ENCODE measurements at regions not wholly inside any gene's neighbourhood (a gene's known extent, or its start where the extent isn't known, plus 50 kb on each side); places are given as distances from the start of the nearest gene placed in this dataset.

DNA sequence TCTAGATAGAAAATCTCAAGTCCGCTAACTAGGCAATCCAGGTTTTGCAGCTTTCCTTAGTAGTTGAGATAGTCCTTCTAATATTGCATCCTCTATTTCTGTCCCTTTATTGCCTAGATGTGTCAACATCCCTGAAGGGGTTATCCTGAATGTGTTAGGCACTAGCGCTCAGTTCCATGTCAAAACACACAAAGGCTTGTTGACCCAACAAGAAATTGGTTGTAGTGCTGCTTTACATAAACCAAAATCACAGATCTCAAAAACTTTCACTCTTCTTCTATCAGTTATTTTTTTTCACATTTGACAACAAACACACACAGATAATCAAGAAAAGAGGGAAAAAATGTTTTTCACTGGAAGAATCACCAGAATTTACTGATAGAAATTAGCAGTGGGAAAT lies 51.4 kb upstream of the SOX2 start:
- DNase-seq, result no peak

DNA sequence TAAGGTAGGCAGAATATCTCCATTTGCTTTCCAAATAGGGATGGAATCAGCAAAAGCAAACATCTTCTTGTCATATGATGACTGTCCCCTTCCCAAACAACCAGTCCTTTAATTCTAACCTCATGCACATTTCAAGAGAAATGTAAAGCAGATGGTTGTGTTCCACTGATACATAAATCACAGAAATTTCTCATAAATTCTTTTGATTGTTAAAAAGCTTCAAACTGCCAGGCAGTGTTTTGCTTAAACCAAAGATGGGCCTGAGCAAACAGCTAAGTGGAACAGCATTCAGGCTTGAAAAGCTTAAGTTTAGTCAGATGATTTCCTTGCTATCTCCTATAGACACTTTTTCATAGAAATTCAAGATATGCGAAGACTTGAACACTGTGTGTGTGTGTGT lies 74.3 kb upstream of the SOX2 start:
- DNase-seq, result no peak

DNA sequence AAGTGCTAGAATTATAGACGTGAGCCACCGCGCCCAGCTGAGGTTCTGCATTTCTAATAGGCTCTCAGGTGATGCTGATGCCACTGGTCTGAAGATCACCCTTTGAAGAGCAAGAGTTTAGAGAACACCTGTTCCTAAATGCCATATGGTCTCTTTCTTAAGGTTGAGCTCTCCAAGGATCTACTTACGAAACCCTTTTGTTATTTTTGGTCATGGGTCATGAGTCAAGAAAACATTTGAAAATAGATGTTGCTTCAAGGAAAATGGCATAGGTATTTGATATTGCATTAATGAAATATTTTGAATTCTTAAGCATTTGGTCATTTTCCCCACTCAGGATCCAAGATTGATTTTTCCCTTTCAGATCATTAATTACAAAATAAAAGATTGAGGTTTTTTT lies 74.7 kb upstream of the SOX2 start:
- DNase-seq, result no peak

DNA sequence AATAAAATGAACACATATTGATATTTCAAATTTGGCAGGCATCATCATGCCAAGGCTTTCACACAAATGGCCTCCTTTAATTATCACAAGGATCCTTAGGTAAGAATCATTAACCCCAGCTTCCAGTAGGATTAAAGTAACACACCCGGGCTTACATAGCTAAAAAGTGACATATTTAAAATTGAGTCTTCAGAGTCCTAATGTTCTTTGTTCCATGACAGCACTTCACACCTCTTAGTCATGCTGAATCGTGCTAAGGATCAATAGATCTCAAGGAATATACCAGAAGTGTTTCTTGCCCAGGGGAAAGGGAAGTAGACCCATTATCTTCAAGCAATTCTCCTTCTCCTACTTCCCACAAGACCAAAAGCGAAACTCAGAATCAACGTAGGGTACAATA lies 76.6 kb upstream of the SOX2 start:
- no peak for DNase-seq

DNA sequence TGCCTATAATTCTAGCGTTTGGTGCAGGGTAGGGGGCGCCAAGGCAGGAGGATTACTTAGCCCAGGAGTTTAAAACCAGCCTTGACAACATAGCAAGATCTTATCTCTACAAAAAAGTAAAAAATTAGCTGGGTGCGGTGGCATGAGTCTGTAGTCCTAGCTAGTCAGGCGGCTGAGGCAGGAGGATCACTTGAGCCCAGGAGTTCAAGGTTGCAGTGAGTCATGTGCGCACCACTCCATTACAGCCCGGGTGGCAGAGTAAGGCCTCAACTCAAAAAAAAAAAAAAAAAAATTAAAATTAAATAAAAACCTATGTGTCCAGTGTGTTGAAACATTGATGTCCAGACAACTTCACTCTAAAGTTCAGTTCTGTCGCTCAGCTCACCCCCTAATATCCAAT lies 78.2 kb upstream of the SOX2 start:
- DNase-seq, result no peak

DNA sequence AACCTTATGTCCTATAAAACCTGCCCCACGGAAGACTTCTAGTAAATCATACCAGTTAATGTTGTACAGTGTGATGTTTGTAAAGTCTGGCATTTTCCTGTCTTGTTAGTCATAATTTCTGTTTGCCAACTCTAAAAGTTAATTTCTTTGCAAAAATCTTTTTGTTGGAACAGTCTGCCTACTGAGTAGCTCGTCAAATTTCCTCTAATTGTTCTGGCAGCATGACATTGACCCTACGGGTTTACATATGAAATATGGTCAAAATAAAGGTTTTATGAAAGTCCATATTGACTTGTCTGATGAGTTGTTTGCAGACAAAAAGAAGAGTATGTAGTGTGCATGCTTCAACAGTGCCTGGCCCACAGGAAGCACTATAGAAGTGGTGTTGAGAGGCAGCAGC lies 79.8 kb upstream of the SOX2 start:
- DNase-seq, result peak; percentile 36

DNA sequence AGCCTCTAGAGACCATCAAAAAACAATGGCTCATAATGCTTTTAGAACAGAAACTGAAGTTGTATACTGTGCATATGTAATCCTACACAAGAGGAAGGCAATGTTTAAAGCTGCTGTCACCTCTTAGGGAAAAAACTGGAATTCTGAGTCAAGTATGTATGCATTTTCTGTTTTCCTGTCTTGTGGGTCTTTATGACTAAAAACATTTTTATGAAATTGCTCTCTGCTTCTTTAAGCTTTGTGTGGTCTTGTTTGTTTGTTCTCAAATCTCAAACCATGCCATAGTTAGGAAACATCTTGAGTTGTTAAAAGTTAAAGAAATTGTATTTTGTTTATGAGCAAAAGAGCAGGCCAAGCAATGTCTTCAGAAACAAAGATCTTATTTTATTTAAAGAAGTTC lies 80.9 kb upstream of the SOX2 start:
- no peak for DNase-seq

DNA sequence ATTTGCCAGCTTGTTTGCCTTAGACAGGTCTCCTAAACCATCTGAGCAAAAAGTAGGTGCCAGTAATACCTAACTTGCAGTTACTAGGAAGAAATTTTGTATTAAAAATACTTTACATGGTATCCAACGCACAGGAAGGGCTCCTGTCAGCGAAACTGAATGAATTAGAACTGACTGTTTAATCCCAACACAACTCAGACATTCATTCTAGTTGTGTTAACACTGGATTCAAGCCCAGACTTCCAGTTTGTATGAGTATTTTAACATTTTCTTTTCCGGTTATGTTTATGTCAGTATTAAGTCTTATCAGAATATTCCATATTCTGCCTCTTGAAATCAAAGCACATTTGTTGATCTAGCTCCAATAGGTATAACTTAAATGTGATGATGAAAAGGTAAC lies 82.0 kb upstream of the SOX2 start:
- DNase-seq, result no peak

DNA sequence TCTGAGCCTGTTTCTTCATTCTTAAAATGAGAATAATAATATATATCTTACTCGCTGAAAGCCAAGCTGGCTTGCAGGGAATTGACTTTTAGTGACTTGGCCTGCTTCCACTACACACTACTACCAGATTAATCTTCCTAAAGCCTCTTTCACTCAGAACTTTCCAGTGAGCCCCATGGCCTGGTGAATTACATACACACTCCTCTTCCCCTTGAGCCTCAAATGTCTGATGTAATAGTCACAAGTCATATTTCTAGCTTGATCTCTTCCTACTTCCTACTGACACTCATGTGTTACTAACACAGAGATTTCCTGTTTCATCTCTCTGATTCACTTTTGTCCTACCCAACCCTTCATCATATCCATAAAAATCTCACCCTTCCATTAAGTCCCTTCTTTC lies 82.7 kb upstream of the SOX2 start:
- DNase-seq, result no peak

DNA sequence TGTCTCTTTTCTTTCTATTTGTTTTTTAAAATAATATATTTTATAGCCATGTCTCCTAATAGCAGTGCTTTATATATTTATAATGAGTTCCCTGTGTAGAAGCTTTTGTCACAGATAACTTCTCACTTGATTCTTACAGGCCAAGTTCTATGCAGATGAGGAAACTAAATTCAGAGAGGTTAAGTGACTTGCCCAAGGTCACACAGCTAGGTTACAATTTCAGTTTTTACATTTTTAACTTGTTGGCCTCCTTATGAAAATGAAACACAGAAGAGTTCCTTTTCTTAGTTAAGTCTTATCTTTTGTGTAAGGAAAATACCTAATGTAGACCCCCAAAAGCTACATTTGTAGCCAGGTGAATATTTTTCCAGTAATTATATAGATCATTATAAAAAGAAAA lies 83.3 kb upstream of the SOX2 start:
- no peak for DNase-seq

DNA sequence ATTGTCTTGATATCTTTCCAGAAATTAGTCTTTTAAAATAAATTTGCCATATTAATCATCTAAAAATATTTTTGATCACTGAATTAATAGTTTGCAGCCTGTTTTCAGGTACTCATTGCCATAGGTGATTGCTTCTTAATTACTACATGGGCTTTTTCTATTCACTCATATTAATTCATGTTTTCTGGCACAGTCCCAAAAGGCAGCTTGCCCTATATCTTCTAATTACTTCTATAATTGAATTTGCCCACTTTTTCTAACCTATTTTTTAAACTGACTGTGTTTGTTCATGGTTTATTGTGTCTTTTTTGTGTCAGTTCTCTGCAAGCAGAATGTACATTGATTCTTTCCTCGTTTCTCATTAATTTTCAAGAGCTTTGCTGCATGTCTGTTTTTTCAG lies 85.7 kb upstream of the SOX2 start:
- DNase-seq, result peak; percentile 40

DNA sequence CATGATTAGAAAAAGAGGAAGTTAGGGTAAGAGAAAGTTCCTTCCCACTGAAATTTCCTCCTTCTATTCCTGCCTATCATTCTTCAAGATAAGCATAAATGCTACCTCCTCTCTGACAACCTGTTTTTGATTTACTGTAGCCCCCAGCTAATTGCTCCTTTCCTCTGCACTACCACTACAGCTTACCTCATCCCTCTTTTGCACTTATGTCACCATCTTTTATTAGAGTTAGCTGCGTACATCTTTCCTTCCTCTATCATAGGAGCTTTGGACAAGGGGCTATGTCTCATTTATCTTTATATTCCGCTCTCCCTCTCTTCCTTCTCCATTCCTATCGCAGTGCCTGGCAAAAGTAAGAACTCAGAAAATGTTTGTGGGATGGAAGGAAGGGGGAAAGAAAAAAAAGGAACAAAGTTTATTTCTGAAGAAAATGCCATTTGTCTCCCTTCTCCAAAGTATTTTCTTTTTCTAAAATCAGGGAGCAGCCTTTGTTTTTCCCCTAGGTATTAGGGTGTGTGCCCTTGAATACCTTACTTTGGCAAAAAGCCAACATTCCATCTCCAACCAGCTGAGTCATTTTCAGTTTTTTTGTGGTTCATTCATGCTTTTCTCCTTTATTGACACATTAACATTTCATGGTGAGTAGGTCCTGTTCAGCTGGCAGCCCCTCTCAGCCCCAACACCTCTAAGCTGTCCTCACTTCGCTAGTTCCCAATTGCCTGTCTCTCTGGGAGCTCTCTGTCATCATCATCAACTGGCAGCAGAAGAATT lies 87.6 kb upstream of the SOX2 start:
- DNase-seq, result peak; percentile 69

DNA sequence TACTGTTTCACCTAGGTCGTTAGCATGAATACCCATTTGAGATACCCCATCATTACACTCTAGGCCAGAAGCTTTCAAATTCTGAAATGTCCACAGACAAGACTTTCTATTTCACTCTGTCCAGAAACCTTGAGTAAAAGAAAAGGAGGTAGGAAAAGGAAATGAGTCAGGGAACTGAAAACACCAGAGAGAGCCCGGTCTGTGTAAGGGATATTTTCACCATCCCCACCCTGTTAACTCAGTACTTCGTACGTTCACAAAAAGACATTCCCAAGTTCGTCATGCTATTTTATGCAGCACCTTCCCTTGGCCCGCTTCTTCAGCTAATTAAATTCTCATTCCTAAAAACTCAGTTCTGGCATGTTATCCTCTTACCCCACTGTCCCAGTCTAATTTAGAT lies 89.4 kb upstream of the SOX2 start:
- no peak for DNase-seq

DNA sequence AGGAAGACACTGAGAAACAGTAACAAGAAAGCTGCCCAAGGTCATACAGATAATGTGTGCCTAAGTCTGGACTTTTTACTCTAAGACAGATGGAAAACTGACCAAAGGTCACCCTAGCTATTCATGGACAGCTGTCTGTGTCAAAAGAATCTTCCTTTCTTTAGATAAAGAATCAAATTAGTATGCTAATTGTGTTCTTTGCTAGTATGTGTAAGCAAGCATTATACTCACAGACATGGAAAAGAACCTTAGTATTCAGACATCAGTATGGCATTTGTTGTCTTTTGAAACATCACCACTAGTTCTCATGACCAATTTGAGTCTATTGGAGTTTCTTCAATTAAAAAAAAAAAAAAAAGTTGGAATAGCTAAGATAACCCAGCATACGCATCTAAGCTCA lies 91.8 kb upstream of the SOX2 start:
- DNase-seq, result no peak

DNA sequence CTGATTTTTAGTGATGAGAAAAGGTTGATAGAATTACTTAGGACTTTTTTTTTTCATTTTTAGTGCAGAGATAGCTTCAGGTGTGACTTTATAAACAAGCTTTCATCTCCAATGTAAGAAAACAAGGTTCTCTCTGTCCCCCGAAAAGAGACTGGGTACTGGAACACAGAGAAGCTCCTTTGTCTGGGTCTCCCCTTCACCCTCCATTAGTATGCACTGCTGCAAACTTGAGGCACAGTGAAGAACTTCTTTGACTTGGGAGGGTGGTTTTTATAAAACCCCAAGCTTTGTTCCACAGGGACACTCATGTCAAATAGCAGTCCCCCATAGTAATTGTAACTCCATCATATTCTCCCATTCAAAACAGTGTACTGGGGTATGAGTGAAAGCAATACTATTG lies 93.5 kb upstream of the SOX2 start:
- no peak for DNase-seq

DNA sequence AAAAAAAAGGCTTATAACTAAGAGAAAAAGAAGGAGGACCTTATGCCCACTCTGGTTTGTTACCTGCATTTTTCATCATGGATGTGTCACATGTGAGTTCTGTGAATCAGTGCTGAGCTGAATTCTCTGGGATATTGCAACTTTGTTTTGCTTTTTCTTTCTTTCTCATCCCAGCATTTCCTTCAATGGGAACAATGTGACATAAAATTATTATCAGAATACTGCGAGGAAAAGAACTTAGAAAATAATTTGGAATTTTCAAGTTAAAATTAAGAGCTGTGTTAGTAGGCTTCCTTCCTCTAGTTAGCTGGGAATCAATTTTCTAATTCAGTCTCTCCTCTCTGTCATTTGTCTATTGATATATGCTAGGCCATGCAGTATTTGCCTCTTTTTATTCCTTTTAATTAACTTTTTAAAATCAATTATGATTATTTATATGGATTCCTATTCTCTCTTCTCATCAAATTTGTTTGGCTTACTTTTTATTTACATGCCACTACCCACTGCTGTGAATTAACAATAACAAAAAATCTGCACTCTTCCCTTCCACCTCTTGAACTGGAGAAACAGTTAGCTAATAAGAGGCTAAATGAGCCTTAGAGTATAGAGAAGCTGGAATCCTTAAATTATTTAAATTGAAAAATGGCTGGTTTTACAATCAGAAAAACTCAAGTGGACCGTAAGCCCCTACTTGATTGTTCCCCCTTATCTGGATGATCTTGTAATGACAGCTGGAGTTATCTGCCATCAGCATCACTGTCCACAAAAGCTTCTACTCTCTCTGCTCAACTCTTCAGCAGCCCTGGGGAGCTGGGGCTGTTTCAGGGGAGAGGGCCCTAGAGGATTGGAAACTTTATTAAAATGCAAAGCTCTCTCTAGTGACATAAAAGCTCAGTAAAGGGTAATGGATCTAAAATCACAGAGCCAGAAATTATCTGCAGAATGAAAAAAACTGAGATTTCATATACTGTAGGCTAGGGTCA lies 95.3 kb upstream of the SOX2 start:
- DNase-seq, result no peak

DNA sequence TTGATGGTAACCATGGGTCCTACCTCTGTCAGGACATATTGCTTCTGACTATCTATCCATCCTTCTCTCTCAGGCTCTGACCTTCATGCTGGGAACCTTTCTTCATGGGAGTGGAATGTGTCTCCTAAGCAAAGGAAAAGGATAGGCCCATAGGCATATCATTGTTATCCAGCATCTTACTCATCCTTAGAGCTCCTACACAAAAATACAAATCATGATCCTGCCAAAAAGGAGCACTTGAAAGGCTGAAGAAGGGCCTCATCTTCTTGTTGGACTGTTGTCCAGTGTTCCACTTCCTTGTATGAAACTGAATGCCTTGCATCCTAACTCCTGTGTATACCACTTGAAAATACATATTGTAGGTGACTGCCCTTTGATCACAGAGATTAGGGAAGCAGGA lies 96.1 kb upstream of the SOX2 start:
- DNase-seq, result no peak

DNA sequence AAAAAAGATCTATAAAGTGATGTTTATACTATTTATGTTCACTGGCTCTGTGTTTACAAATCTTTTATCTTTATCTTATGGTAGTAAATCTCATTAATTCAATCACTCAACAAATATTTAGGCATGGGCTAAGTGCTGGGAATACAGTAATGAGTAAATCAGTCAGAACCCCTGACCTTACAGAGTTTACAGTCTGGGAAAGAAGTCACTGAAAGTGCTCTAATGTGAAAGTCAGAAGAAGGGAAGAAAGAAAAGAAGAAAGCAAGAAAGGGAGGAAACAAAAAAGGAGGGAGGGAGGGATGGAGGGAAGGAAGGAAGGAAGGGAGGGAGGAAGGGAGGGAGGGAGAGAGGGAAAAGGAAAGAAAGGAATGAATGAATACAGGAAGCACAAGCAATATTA lies 96.8 kb upstream of the SOX2 start:
- DNase-seq, result no peak

DNA sequence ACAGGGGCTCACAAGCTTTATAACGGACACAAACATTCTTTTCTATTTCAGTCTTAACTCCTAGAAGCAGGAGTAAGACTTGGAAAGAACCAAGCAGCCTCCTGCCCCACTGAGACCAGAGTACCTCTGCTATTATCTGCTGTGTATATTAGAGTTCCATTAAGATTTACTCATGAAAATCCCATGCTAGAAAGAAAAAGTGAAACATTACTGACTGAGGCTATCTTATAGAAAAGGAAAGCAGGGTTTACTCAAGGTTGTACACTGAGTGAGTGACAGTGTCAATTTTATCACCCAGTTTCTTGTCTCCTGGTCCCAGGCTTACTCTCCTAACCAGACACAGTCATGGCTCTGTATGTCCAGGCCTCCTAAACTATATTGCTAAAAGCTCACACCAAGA lies 97.9 kb upstream of the SOX2 start:
- no peak for DNase-seq

DNA sequence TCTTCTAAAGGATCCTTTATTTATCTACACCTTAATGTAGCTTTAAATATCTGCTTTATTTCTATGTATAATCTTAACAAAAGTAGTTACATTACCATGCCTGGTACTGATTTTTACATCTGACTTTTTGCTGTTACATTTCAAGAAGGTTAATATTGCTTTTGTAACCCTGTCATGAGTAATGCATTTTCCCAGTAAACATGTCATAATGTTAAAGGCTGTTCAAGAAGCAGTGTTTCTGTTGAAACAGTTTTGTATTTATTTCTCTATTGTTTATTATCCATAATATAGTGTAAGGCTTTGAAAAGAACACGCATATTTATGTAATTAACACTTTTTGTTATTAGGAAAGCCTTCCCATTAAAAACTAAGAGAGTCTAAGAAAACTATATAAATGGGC lies 98.5 kb upstream of the SOX2 start:
- DNase-seq, result no peak

DNA sequence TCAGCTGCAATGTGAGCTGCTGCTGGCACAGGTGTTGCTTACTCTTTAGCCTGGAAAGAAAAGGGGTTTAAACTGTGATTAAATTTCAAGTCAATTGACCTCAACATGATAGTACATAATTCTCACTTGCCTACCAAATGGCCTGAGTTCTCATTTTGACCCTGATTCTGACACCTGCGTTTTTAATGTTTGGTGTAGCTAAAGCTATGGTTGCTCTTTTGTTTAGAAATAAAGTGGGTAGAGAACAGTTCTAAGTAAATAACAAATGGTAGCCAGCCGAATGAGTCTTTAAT lies 100.8 kb upstream of the SOX2 start:
- peak; percentile 31 for DNase-seq

DNA sequence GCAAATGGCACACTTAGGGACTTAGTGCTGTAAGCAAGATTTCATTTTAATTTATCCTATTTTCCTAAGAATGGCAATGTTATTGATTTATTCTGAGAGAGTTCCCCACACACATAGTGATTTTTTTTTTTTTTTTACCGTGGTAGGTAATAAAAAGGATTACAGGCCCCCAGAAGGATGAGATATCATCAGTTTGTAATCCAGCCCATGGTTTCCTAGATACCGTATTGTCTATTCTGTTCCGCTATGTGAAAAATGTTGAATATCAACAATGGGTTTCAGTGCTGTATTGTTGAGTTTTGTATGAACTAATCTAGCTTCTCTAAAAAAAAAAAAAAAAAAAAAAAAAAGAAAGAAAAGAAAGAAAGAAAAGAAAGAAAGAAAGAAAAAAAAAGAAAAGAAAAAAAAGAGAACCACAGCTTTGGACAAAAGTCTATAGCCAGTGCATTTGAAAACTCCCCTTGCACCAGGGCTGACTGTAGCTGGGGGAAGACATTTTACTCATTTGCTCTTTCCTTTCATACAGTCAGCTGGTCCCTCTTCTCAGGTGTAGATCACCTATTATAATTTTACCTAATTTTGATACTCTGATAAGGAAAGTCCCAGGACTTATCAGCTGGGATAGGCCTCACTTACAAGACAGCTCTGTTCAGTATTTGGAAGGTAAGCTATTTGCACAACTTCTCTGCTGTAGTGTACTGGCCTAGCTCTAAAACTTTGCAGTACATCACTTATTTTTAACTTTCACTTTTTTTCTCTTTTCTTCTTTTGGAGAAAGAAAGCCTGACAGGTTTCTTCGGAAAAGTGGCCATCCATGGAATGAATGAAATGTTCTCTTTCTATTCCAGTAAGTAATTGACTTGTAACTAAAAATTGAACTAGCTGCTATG lies 101.4 kb upstream of the SOX2 start:
- DNase-seq, result no peak

DNA sequence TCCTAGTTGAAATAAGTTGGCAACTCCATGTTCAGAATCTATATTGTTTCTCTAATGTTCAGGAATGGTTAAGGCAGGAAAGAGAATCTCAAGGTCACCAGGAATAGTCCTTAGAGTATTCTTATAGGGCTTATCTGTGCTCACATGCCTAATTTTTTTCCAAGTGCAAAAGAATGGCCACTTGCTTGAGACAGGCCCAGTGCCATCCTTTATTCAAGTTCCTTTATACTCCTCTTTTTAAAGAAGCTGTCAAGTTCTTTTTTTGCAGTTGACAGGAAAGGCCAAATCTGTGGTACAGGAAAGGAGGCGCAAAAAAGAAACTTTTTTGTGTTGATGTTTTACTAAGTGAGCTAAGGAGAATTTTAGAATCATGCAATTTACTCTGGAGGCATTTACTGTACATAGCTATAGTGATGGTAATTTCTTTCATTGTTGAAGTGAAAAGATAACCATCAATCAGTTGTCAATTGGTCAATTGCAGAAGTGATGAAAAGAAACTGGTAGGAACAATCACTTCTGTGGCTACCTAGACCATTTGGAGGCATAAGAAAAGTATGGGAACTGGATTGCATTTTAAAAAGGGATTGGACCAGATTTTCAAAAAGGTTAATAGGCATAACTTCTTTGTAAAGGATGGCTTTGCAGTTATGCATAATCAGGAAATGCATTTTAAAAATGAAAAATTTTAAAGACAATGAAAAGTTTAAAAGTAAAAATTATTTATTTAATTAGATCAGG lies 102.5 kb upstream of the SOX2 start:
- DNase-seq, result no peak
